ENCODE measurements at regions not wholly inside any gene's neighbourhood (a gene's known extent, or its start where the extent isn't known, plus 50 kb on each side); places are given as distances from the start of the nearest gene placed in this dataset.

DNA sequence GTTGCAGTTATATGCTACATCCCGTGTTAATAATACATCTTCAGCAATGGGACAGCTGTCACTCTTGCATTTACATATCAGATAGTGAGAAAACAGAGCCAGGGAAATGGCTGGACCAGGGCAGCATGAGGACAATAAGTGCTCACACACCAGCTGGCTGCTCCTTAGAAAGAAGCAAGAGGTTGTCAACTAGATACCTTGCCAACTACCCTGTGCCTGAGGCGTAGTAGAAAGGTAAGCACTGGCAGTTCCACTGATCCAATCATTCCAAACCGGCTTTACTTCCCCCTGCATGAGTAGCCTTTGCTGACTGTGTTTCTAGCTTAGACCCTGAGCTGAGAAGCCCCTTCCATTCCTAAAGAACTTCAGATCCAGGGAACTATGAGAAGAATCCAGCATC is 52.2 kb upstream of the FGF13 start:
- no peak for DNase-seq

- DNase-seq: no peak
These were observed 49.9 kb upstream of the FGF13 start for GRCh38 chrX:138761380-138761779.
